ENCODE measurements at regions not wholly inside any gene's neighbourhood (a gene's known extent, or its start where the extent isn't known, plus 50 kb on each side); places are given as distances from the start of the nearest gene placed in this dataset.
A peak's percentile ranks its signal among the peaks of the same experiment; 100 is the strongest.

DNA sequence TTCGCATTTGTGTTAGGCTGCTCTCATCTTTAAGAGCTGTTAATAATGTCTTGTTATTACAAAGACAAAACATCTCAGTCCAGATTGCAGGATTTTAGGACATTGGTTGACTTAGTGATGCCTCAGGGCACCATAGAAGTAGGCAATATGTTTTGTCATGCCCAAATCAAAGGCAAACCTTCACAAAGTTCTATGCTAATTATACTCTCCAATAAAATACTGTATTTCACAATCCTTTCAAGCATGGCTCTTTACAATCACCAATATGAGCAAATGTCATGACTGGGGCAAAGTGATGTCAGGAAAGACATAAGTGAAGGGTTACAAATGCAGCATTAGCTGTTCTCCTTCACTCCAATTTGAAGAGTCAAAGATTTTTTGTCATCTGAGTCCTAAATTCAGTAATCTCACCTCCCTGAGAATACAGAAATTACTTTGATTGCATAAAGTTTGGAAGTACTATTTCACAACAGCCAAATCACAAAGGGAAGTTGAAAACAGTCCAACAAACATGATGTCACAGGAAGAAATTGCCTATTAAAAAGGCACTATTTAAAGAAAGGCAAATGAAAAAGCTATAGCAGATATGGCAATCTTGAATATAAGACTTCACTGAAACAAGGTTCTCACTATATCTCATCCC lies 303.2 kb downstream of the PRR16 start:
- H3K4me3 ChIP-seq: no peak overlapping the region
- H3F3A ChIP-seq (ENCODE audit: low read depth): no peaks in the 10 kb centered on the region
- H3K79me2 ChIP-seq (ENCODE audit: low read depth): no peaks in the 10 kb centered on the region
- Mint-ChIP-seq H3K4me1 (no peaks in the 10 kb centered on the region), H3K4me3 (no peak overlapping the region), H3K27me3 (ENCODE audit: insufficient read depth, low read depth) (no peaks in the 10 kb centered on the region), H3K27ac (no peak overlapping the region), H3K36me3 (no peaks in the 10 kb centered on the region), H3K9me3 (no peaks in the 10 kb centered on the region)
- no peaks in the 10 kb centered on the region for H4K20me1 ChIP-seq (ENCODE audit: low read depth)
- H3K27ac ChIP-seq: no peak overlapping the region
- no peak for TF ChIP-seq EZH2phosphoT487 (IDR thresholded peaks at IDR 0.05)
- TF ChIP-seq EZH2 (IDR thresholded peaks at IDR 0.05): no peak
- TF ChIP-seq, protein P1, sequence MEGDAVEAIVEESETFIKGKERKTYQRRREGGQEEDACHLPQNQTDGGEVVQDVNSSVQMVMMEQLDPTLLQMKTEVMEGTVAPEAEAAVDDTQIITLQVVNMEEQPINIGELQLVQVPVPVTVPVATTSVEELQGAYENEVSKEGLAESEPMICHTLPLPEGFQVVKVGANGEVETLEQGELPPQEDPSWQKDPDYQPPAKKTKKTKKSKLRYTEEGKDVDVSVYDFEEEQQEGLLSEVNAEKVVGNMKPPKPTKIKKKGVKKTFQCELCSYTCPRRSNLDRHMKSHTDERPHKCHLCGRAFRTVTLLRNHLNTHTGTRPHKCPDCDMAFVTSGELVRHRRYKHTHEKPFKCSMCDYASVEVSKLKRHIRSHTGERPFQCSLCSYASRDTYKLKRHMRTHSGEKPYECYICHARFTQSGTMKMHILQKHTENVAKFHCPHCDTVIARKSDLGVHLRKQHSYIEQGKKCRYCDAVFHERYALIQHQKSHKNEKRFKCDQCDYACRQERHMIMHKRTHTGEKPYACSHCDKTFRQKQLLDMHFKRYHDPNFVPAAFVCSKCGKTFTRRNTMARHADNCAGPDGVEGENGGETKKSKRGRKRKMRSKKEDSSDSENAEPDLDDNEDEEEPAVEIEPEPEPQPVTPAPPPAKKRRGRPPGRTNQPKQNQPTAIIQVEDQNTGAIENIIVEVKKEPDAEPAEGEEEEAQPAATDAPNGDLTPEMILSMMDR (IDR thresholded peaks at IDR 0.05): no peak
- H3K9ac ChIP-seq: no peak overlapping the region
- no peaks in the 10 kb centered on the region for H3K4me1 ChIP-seq
- H3K4me2 ChIP-seq: no peak overlapping the region
- DNase-seq (ENCODE audit: low spot score): no peak
- H3K27me3 ChIP-seq: no peaks in the 10 kb centered on the region
- H3K9me3 ChIP-seq (ENCODE audit: low read depth): no peaks in the 10 kb centered on the region
- H2AFZ ChIP-seq (replicated peaks): peak overlapping the region; percentile 45
- no peaks in the 10 kb centered on the region for H3K36me3 ChIP-seq

DNA sequence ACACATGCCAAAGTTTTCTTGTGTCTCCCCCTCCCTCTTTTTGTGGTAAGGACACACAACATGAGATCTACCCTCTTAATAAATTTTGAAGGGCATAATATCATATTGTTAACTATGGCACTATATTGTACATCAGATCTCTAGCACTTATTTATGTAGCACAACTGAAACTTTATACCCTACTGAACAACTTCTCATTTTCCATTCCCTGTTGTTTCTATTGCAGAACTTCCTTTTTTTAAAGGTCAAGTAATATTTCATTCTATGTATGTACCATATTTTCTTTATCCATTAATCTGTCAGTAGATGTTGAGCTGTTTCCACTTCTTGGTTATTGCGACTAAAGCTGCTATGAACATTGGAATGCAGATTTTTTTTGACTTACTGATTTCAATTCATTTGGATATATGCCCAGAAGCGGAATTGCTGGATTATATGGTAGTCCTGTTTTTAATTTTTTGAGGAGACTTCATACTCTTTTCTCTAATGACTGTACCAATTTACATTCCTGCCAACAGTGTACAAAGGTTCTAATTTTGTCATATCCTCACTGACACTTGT lies 305.3 kb downstream of the PRR16 start:
- no peak for DNase-seq (ENCODE audit: low spot score)
- no peak overlapping the region for H3K4me2 ChIP-seq

DNA sequence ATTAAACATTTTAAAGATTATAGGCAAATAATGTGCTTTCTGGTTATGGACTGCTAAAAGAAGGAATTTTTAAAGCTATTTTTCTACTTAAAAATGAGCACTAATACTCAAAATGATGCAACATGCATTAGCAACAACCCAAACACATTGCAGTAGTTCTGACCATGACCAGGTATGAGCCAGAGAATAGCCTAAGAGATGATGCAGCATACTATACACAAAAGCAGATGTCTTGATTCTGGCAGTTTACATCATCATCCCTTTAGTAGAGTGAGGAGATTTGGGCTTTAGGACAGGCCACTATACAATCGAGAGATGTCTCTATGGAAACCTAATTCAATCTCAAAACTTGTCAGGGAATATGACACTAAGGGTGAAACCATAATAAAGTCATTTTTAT lies 307.1 kb downstream of the PRR16 start:
- Histone ChIP-seq H3K4me2 (no peak overlapping the region), H3K27ac (no peak overlapping the region), H3K9me3 (ENCODE audit: low read depth) (no peaks in the 10 kb centered on the region), H4K20me1 (ENCODE audit: low read depth) (no peaks in the 10 kb centered on the region), H2AFZ (replicated peaks) (no peak overlapping the region), H3K4me1 (no peaks in the 10 kb centered on the region), H3K27me3 (no peaks in the 10 kb centered on the region), H3K36me3 (no peaks in the 10 kb centered on the region), H3K9ac (no peak overlapping the region), H3K4me3 (no peak overlapping the region), H3F3A (ENCODE audit: low read depth) (no peaks in the 10 kb centered on the region), H3K79me2 (ENCODE audit: low read depth) (no peaks in the 10 kb centered on the region)
- no peak overlapping the region for H3K4me3 Mint-ChIP-seq
- TF ChIP-seq EZH2phosphoT487 (IDR thresholded peaks at IDR 0.05): no peak
- TF ChIP-seq, protein P1 (IDR thresholded peaks at IDR 0.05): no peak
- TF ChIP-seq EZH2 (IDR thresholded peaks at IDR 0.05): no peak
- no peaks in the 10 kb centered on the region for H3K4me1 Mint-ChIP-seq
- H3K9me3 Mint-ChIP-seq: no peaks in the 10 kb centered on the region
- H3K36me3 Mint-ChIP-seq: no peaks in the 10 kb centered on the region
- H3K27ac Mint-ChIP-seq: no peak overlapping the region
- no peak for DNase-seq (ENCODE audit: low spot score)
- H3K27me3 Mint-ChIP-seq (ENCODE audit: insufficient read depth, low read depth): no peaks in the 10 kb centered on the region

More for the DNA sequence above, 305.3 kb downstream of the PRR16 start:
- H3K79me2 ChIP-seq (ENCODE audit: low read depth): no peaks in the 10 kb centered on the region
- H3K27me3 ChIP-seq: no peaks in the 10 kb centered on the region
- no peak overlapping the region for H3K9ac ChIP-seq
- Mint-ChIP-seq H3K27me3 (ENCODE audit: insufficient read depth, low read depth) (no peaks in the 10 kb centered on the region), H3K4me1 (no peaks in the 10 kb centered on the region), H3K9me3 (no peaks in the 10 kb centered on the region), H3K4me3 (no peak overlapping the region), H3K36me3 (no peaks in the 10 kb centered on the region), H3K27ac (no peak overlapping the region)
- H3K4me1 ChIP-seq: no peaks in the 10 kb centered on the region
- no peaks in the 10 kb centered on the region for H4K20me1 ChIP-seq (ENCODE audit: low read depth)
- H3K27ac ChIP-seq: no peak overlapping the region
- H3K9me3 ChIP-seq (ENCODE audit: low read depth): no peaks in the 10 kb centered on the region
- no peaks in the 10 kb centered on the region for H3K36me3 ChIP-seq
- H2AFZ ChIP-seq (replicated peaks): no peak overlapping the region
- no peaks in the 10 kb centered on the region for H3F3A ChIP-seq (ENCODE audit: low read depth)
- TF ChIP-seq EZH2phosphoT487 (IDR thresholded peaks at IDR 0.05) (no peak), EZH2 (IDR thresholded peaks at IDR 0.05) (no peak)
- TF ChIP-seq, protein P1 (IDR thresholded peaks at IDR 0.05): no peak
- H3K4me3 ChIP-seq: no peak overlapping the region

All from neural progenitor cell (in vitro differentiated cells).